Nephron (organoid): ENCODE measurements at regions not wholly inside any gene's neighbourhood (a gene's known extent, or its start where the extent isn't known, plus 50 kb on each side); places are given as distances from the start of the nearest gene placed in this dataset.
"Not testable (repeated sequence)": the region's sequence is repeated elsewhere in the genome, so short reads cannot be mapped to it uniquely, and the experiment has no call there.

Source experiments
- H3K27ac Mint-ChIP-seq, 3 experiments: 2 replicates each; pipeline ENCODE4 v1.8.0; 2020; ENCODE audit warnings: mixed read lengths in 3 of 3, mild to moderate bottlenecking in 2 of 3, moderate library complexity in 1 of 3
- H3K27me3 Mint-ChIP-seq: 2 replicates; pipeline ENCODE4 v1.8.0; 2021; ENCODE audit warnings: low read depth, mild to moderate bottlenecking, moderate library complexity, mixed read lengths
- H3K36me3 Mint-ChIP-seq: 2 replicates; pipeline ENCODE4 v1.8.0; 2020; ENCODE audit warnings: low read depth, mixed read lengths
- H3K4me1 Mint-ChIP-seq: 2 replicates; pipeline ENCODE4 v1.8.0; 2020; ENCODE audit warnings: mixed read lengths
- H3K4me3 Mint-ChIP-seq, 3 experiments: 2 replicates each; pipeline ENCODE4 v1.8.0; 2020; ENCODE audit warnings: mild to moderate bottlenecking in 3 of 3, mixed read lengths in 3 of 3, moderate library complexity in 2 of 3
- H3K9me3 Mint-ChIP-seq: 2 replicates; pipeline ENCODE4 v1.8.0; 2020; ENCODE audit warnings: mixed read lengths

DNA sequence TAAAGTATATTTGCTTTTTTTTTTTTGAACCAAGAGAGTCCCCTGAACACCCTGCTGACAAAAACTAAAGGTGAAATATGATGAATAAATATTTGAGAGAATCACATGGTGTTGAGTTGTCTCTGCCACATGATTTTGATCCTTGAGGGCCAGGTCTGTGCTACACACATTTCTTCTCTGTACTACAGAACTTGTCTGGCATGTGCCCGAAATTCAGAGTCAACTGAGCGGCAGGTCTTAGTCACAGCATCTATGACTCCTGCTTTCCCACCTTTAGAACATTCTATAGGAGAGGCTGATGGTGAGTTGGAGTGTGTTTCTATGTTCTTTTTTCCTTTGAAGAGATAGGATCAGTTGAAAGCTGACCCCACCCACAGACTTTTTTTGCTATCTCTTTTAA lies 79.0 kb upstream of the NBPF19 start:
- H3K4me3 Mint-ChIP-seq, H3K36me3 Mint-ChIP-seq, H3K27me3 Mint-ChIP-seq, H3K27ac Mint-ChIP-seq, H3K9me3 Mint-ChIP-seq, H3K4me1 Mint-ChIP-seq: not testable (repeated sequence)

DNA sequence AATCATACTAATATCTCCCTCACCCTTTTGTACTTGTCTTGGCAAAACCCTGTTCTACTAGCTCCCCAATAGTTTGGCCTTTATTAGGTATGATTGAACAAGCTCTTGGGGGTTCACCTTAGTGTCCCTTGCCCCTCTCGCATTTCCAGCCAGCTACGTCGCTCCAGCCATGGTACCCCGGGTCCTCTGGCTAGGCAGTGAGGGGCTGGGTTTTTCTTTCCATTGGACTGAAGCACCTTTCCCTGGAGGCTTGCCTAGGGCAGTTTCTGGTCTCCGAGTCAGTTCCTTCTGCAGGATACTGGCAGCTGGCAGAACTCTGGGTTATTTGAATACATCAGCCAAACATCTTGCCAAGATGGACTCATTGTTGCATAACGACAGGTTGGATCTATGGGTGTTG lies 76.3 kb upstream of the NBPF19 start:
- not testable (repeated sequence) for H3K27me3 Mint-ChIP-seq, H3K4me1 Mint-ChIP-seq, H3K36me3 Mint-ChIP-seq, H3K4me3 Mint-ChIP-seq, H3K9me3 Mint-ChIP-seq
- peak overlapping the region in 2 of 3 experiments; percentile 59 to 73 for H3K27ac Mint-ChIP-seq

DNA sequence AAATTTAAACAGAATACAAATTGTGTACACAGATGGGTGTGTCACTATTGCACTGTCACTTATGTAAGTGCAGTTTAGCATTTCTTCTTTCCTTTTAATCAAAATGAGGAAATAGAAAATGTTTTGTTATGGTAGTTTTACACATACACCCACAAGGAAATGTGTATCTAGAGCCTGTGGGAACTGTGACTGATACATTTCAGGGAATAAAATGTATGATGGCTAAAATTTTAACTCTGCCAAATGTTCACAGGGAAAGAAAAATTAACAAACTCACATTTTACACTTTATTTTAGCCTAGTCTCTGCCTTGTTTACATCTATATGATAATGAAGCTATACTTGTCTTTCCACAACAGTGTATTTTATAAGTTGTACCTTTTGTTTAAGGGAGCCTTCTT lies 66.4 kb upstream of the NBPF19 start:
- not testable (repeated sequence) for H3K9me3 Mint-ChIP-seq, H3K4me1 Mint-ChIP-seq, H3K4me3 Mint-ChIP-seq, H3K27ac Mint-ChIP-seq, H3K36me3 Mint-ChIP-seq, H3K27me3 Mint-ChIP-seq

DNA sequence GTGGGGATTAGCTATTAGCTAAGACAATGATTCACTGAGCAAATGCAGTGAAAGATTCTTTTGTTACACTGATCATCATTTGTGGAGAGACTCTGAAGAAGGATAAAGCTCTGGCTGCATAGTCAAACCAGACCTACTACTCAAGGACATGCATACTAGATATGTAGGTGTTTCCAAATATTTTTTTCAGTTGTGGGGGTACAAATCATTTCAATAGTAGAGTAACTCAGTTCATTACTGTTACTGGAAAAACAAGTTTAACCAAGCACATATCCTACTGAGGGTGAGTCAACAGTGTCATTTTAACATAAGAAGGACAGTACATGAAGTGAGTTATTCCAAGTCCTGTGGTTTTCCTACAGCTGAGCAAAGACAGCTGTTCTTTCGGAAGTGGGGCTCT lies 59.5 kb upstream of the NBPF19 start:
- H3K9me3 Mint-ChIP-seq, H3K4me1 Mint-ChIP-seq, H3K4me3 Mint-ChIP-seq, H3K36me3 Mint-ChIP-seq, H3K27ac Mint-ChIP-seq, H3K27me3 Mint-ChIP-seq: not testable (repeated sequence)

DNA sequence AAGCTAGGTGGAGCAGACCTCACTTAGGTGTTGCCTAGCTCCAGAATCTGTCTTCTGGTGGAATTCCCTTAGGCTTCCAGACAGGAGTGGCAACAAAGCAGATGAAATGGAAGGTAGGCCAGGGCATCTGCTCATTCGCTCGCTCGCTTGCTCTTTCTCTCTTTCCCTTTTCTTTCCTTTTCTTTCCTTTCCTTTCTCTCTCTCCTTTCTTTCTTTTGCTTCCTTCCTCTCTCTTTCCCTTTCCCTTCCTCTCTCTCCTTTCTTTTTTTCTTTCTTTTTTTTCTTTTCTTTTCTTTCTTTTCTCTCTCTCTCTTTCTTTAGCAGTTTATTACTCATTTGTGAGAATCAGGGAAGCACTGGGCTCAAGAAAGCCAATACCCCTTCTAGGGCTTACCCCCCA lies 56.1 kb upstream of the NBPF19 start:
- H3K9me3 Mint-ChIP-seq, H3K4me3 Mint-ChIP-seq, H3K36me3 Mint-ChIP-seq, H3K27me3 Mint-ChIP-seq, H3K27ac Mint-ChIP-seq, H3K4me1 Mint-ChIP-seq: not testable (repeated sequence)

DNA sequence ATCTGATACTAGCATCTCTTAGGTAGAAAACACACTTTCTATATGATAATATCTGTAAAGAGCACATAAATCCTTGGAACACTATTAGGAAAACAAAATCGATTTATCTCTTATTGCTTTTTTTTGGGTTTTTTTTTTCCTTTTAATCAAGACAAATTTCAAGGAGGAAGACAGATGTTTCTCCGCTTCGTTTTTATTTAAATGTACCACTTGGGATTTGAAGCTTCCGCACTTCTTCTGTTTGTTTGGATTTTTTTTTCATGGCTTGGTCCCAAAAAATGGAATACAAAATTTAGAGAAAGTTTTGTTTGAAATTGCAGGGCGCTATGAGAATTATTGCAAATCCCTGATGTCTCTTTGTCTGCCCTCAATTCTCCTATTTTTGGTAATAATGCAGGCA lies 51.7 kb upstream of the NBPF19 start:
- H3K4me1 Mint-ChIP-seq, H3K9me3 Mint-ChIP-seq, H3K4me3 Mint-ChIP-seq, H3K27me3 Mint-ChIP-seq, H3K36me3 Mint-ChIP-seq, H3K27ac Mint-ChIP-seq: not testable (repeated sequence)
